IPS DF 4.7 (cell line): ENCODE measurements at regions not wholly inside any gene's neighbourhood (a gene's known extent, or its start where the extent isn't known, plus 50 kb on each side); places are given as distances from the start of the nearest gene placed in this dataset.
A peak's percentile ranks its signal among the peaks of the same experiment; 100 is the strongest.

Source experiments
- DNase-seq: peaks from one replicate; pipeline ENCODE4 v3.0.0-alpha.2; 2013; ENCODE audit warnings: low spot score; ENCODE audit errors: extremely low read depth

DNA sequence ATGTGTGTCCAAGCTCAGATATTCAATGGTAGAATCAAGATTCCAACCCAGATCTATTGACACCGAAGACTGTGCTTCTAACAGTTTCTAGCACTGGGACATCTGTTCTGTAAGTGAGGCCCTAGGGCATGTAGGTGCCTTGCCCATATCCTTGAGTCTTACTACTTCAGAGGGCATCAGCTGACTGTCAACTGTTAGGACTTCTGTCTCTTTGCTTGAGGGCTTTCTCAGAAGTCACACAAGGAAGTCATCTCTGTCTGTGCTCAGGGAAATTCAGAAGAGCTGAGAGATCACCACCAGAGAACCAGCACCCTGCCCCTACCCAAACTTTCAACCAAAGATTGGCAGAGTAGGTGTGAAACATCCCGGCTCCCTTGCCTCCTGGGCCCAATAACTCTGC lies 403.6 kb upstream of the PROK2 start:
- no peak for DNase-seq

DNA sequence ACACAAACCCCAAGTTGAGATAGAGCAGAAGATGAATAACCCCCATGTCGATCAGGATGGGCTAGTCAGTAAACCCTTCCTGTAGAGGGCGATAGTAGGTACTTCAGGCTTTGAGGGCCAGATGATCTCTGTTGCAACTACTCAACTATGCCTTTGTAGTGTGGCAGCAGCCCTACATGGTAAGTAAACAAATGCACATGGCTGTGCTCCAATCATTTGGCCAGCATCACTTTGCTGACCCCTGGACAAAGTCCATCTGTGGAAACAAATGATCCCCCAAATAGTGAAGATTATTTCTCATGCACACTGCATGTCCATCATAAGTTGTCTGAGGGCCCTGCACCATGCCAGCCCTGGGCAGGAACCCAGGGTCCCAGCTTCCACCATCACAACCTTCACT lies 402.2 kb upstream of the PROK2 start:
- peak; percentile 22 for DNase-seq

DNA sequence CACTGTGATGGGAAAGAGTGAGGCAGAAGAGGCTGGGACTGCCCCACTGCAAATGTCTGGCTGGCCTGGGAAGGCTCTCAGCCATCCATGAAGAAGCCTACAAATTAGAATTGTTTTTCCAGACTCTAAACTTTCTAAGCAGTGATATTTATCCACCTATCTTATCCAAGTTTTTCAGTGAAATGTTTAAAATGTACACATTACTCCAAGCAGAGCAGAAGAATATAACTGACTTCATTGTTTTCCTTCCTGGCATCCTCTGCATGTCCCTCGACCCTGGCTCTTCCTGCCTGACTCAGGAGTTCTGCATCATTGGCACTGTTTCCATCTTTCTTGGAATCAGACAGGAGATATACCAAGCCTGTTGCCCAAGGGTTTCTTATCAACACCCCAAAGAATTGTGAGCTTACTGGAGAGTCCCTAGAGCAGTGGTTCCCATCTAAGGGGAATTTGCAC lies 401.5 kb upstream of the PROK2 start:
- no peak for DNase-seq

DNA sequence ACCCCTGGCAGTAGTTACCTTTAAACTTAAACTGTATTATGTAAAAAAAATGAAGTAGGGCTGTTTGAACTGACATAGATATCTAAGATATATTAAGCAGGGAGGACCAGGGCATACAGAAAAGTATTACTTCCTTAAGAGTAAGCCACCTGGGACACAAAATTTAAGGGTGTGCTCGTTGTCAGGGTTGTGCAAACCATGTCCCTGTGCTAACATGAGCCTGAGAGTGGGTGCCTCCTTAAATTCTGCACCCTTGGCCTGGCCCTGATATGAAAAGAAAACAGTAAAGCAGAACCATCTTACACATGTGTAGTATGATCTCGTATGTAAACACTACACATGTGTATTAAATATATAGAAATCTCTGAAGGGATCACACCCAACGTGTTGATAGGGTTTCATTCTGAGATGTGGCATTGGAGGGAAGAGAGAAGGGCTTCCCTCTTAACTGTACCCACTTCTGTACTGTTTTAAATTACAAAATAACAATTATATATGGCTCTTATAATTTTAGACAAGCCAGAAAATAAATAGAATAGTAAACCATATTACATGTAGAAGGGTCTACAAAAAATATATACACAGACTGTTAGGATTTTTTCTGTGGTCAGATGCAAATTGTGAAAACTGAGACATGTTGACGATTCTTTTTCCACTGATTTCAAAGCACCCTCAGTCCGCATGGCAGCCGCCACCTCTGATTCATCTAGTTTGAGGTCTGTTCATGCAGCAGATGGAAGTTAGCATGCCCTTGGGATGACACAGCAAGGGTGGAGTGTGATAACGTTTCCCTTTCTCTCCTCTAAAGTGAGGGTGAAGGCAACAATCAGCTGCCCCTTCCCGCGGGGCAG lies 400.8 kb upstream of the PROK2 start:
- DNase-seq: no peak

DNA sequence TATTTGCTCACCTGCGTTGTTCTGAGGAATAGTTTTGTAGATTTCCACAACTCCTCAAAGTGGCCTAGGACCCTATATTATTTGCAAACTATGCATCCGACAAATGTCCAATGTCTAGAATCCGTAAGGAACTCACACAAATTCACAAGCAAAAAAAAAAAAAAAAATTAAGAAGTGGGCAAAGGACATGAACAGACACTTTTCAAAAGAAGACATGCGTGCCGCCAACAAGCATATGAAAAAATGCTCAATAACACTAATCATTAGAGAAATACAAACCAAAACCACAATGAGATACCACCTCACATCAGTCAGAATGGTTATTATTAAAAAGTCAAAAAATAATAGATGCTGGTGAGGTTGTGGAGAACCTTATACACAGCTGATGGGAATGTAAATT lies 398.5 kb upstream of the PROK2 start:
- DNase-seq: no peak

DNA sequence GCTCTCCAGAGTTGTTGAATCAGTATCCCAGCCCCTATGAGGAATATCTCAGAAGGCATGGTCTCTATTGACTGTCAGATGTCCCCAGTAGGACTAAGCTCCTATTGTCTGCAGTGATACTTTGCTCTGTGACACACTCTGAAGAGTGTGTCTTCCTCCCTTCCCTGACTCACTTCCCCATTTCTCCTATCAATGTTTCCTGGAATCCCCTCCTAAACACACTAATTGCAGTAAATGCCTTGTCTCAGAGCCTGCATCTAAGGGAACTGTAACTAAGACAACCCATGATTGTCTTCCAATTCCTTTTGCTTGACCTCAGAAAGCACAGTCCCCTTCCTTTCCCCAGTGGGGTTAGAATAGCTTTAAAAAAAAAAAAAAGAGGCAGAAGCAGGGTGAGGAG lies 397.3 kb upstream of the PROK2 start:
- no peak for DNase-seq

DNA sequence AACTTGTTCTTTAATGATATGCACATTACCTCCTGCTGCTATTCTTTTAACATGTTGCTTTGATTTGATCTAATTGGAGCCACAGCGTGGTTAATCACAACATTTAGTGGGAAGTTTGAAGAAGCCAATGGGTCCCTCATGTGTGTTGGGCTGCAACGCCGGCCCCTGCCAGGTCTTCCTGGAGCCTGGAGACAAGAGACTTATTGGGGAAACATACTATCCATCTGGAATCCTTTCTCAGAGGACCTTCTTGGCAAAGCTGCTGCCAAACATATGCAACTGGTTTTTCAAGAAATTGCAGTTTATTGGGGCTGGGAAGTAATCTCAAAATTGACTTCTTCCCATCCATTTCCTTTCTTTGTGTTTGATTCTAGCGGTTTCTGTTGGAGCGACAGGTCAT lies 396.3 kb upstream of the PROK2 start:
- DNase-seq: no peak

DNA sequence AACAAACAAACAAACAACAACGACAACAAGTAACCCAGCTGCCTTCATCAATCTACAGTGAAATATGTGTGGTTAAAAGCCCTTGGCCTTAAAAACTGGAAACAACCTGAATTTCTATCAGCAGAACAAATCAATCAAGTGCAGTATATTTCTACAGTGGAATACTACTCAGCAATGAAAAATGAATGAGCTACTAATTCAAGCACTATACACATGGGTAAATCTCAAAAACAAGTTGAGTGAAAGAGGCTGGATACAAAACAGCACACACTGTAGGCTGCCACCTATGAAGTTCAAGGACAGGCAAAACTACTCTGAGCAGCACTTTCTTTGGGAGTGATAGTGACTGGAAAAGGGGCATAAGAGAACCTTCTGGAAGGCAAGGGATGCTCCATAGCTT lies 395.5 kb upstream of the PROK2 start:
- DNase-seq: no peak

DNA sequence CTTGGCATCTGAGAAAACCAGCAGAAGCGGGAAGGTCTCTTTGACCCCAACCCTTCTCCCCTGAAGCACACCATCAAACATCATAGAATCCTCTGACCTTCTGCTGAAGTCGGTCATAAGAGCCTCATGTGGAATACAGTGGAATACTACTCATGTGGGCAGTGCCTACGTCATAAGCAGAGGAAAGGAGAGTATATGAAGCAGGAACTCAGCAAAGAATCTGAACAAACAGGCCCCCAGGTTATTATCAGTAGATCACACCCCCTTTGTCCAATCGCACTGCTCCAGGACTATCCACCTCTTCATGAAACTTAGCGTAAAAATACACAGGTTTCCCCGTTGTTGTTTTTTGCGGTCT lies 394.1 kb upstream of the PROK2 start:
- no peak for DNase-seq

DNA sequence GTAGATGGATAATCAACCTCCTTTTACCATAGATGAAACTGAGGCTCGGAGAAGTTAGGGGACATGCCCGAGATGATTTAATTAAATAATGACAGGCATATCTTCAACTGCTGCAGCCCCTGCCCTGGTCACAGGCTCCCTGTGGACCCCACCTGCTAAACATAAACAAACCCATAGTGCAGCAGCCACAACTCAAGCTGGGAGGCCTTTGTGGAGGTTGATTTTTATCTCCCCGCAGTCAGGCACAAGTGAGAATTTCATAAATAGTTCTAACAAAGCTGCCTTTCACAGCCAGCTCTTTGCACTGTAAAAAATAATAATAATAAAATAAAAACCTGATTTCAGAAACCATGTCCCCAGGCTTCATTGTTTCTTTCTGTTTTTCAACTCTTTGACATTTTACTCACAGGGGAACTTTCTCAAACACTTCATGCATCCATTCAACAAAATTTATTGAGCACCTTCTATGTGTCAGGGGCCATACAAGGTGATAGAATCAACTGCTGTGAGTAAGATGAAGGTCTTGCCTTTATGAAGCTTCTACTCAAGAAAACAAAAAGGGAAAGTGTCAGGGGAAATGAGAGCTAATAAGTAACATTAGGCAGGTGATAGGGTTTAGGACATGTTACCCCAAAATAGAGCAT lies 393.6 kb upstream of the PROK2 start:
- no peak for DNase-seq

DNA sequence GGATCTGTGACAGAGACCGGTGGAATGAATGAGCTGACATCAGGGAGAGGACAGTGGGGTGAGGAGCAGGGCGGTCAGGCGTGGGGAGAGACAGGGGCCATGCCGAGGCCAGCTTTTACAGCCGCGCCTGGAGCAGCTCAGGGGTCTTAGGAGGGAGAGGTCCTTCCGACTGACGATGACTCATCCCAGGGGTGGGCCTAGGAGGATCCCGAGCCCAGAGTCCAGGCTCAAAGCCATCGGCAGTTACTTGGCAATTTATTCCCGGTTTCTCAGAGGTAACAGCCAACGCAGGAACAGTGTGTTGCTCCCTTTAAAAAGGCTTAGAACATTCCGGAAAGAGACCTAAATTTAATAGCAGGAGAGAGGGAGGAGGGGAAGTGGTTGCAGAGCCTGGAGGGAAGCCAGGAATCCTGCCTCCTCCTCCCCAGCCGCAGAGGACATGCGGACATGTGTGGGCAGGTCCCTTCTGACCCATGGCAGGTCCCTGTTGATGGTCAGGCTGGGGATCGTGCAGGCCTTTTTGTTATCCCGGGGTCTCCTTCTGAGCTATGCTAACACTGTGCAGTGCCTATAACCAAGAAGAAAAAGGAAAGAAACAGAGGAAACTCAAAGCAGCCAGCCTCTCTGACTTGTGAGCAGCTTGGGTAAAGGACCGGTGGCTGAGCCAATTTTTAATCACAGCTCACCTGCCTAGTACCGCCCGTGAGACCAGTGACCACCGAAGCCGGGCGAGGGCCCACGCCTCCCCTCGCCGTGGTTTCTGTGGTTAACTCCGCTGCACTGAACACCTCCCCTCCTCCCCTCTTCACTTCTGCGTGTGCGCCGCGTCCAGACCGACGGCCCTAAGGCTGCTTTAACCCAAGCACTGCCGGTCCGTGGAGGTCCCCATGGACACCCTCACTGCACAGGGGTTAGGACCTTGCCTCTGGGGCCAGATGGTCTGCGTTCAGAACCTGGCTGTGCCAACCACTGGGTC lies 392.4 kb upstream of the PROK2 start:
- DNase-seq: no peak

DNA sequence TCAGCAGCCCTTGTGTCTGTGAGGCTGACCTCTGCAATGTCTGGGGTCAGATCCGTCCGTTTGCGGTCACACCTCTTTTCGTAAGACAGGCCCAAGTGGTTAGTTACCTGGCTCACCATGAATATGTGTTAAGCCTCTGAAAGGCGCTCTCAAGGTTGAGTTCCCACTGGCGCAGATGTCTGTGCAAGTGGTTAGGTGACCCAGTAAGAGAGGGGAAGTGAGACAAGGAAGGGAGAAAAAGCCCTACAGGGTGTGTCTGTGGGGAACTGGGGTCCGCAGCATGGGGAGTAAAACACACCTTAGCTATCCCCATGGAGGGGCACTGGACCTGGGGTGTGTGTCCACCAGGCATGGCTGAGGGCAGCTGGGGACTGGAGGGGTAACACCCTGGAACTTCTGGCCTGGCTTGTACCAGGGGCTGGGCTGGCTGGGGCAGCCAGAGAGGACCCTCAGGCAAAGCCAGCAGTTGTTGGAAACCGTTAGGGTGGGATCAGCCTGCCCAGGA lies 391.6 kb upstream of the PROK2 start:
- no peak for DNase-seq

DNA sequence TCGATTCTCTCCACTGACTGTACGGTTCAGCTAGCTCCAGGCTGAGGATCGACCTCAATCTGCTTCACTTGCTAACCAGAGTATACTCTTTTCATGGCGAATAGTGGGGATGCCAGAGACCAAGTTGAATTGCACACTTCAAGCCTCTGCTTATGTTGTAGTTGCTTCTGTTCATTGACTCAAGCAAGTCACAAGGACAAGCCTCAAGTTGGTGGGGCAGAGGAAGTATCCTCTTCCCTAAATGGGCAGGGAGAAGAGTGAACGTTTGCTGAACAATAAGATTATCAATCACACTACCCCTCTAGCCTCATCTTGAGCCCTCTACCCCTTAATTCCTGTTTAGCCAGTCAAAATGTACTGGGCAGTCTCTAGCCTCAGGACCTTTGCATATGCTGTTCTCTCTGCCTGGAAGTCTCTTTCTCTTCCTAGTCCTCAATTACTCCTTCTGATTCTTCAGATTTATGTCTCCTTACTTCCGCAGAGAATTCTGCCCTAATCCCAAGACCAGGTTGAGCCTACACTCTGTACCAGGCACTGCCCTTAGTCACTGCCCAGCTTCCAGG lies 390.4 kb upstream of the PROK2 start:
- DNase-seq: no peak

DNA sequence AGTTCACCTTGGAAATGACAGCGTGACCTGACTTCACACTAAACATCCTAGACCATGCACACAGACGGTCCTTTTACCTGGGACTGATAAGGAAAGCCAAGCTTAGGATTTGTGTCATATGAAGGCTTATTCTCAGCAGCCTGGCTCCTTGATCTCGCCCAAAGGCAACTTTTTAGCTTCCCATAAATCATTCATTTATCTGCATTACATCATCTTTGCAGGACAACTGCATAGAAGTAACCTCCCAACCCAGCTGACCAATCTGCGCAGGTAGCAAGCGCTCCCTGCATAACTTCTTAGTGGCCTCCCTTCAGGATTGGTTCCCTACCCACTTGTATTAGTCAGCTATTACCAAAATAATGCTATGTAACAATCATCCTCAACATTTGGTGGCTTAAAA lies 389.9 kb upstream of the PROK2 start:
- DNase-seq: no peak

DNA sequence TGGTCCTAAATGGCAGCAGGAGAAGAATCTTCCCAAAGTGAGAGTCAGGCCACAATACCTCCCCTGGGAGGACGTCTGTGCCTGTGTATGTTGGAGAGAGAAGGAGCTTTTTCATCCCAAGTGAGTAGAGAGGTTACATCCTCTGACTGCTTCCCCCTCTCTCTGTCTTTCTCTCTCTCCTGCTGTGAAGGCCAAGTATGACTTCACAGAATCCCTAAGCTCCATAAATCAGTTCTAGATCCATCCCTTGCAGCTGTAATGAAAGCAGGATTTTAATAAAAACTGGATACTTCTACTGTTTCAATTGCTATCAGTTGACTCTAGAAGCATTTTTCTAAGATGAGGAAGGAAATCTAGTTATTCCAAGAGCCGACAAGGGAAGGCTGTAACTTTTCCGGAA lies 389.1 kb upstream of the PROK2 start:
- DNase-seq: no peak

DNA sequence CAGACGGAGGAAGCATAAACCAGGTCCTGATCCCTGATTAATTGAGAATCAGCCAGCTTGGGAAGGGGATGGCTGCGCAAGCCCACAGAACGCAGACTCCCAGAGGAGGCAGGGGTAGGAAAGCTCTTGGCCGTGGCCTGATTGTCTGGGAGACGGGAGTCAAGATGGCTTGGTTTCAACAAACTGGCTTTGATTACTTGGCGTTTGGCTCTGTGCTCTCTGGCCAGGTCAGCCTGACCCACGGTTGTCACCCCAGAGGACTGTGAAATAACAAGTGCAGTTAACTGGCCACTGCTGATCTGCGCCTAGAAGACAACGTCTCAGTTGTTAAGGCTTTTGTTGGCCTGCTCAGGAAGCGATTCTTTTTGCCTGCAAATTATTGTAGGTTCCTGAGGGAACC lies 387.0 kb upstream of the PROK2 start:
- DNase-seq: no peak

DNA sequence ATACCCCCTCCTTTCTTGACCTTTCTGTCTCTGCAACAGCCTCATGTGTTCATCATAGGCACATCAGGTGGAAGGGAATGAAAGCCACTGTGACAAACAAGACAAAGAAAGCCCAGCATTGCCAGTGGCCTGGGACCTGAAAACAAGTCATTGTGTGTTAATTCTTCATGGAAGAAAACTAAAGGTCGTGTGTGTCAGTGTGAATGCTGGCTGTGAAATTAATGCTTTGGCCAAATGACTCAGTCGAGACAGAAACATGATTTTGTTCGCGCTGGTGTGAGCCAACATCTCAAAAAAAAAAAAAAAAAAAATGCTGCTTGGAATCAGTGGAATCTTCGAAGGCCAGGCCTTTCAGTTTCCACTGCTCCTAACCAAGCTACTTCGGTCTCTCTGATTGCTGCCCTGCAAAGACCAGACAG lies 386.5 kb upstream of the PROK2 start:
- DNase-seq: no peak

DNA sequence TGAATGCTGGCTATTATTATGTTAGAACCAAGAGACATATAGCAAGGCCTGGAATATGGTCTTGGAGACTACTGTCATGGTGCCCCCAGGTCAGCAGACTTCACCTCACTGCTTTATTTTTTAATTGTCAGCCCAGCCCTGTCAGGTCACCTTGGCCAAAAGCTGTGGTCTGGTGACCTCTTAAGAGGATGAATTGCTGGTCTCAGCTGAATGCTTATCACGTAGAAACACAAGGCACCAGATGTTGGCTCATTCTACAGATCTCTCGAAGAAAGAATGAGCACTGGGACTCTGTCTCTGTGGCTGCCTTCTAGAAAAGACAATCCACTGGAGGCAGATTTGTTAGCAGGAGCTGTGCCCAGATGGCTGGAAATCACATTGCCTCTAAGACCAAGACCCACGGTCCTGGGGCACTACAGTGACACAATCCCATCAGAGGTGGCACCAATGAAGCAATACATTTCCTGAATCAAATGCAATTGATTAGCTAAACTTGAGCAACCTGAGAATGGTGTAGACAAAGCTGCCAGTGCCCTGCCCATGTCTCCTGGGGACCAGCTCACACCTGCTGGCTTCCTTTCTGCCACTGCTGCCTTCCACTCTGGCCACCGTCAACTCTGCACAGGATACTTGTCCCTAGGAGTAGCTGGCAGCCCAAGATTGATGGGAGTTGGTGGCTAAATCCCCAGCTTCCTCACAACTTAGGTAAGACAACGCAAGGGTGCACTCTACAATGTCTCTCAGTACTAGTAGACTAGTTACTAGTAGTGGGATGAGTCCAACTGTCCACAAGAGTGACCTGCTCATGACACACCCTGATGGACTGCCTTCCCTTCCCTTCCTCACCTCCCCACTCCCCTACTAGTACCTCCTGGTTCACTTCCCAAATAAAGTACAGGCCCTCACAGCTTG lies 384.9 kb upstream of the PROK2 start:
- no peak for DNase-seq

DNA sequence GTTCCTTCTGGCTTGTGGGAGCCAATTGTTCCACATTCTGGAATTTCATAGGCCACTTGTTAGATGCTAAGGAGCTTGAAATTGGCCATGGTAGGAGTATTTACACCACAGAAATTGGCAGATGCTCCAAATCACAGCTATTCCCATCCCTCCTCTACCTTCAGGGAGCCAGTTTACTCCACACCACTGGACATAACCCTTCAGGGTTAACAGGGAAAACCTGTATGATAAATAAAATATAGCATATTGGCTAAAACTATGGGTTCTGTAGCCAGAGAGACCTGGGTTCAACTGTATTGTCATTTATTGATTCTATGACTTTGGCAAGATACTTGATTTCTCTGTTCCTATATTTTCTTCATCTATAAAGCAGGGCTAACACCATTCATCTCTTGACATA lies 384.2 kb upstream of the PROK2 start:
- DNase-seq: no peak

DNA sequence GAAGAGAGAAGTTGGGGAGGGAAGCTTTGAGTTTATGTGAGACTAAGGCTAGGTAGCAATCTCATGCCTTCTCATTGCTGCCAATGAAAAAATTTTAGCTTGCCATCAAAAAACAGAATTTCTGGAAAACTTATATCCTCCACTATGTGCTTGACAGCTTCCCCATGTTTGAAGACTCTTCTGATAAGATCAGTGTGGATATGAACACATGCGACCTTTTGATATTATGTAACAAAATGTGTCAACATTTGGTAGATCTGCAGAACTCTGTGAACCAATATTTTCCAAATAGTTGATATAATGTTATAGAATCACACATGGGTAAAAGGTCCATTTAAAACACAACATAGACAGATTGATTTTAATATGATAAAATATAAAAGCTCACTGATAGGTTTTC lies 380.9 kb upstream of the PROK2 start:
- DNase-seq: no peak
